GM18499 (cell line): ENCODE measurements at regions not wholly inside any gene's neighbourhood (a gene's known extent, or its start where the extent isn't known, plus 50 kb on each side); places are given as distances from the start of the nearest gene placed in this dataset.
"Not testable (repeated sequence)": the region's sequence is repeated elsewhere in the genome, so short reads cannot be mapped to it uniquely, and the experiment has no call there.

Source experiments
- ATAC-seq: cut with Tn5 transposase; IDR thresholded peaks from one replicate; pipeline ENCODE4 v1.9.1; 2021; ENCODE audit warnings: moderate number of reproducible peaks; ENCODE audit not compliant: insufficient read depth, unreplicated experiment

- no peak for ATAC-seq
Observed at GRCh38 chr4:186949847-186950246, 226.2 kb upstream of the FAT1 start.

- no peak for ATAC-seq
Observed at GRCh38 chr4:186952709-186953108, 229.1 kb upstream of the FAT1 start.

- ATAC-seq = no peak
Observed at GRCh38 chr4:186953599-186954260, 230.1 kb upstream of the FAT1 start.

- ATAC-seq = no peak
Observed at GRCh38 chr4:186954509-186954908, 230.9 kb upstream of the FAT1 start.

GRCh38 chr4:186954956-186955355 is 231.3 kb upstream of the FAT1 start:
- no peak for ATAC-seq

- ATAC-seq = no peak
Observed at GRCh38 chr4:186957952-186958555, 234.4 kb upstream of the FAT1 start.

- ATAC-seq = no peak
Observed at GRCh38 chr4:186958726-186959350, 235.2 kb upstream of the FAT1 start.

- ATAC-seq = no peak
Observed at GRCh38 chr4:186979961-186980745, 256.5 kb upstream of the FAT1 start.

GRCh38 chr4:186981161-186981560 is 257.5 kb upstream of the FAT1 start:
- no peak for ATAC-seq

- ATAC-seq = no peak
Observed at GRCh38 chr4:186982160-186982559, 258.5 kb upstream of the FAT1 start.

- ATAC-seq = no peak
Observed at GRCh38 chr4:186984105-186984644, 260.5 kb upstream of the FAT1 start.

- no peak for ATAC-seq
Observed at GRCh38 chr4:186999686-187000085, 276.0 kb upstream of the FAT1 start.

- ATAC-seq = no peak
Observed at GRCh38 chr4:187000281-187000680, 276.6 kb upstream of the FAT1 start.

GRCh38 chr4:187002133-187002532 is 278.5 kb upstream of the FAT1 start:
- ATAC-seq = not testable (repeated sequence)

- no peak for ATAC-seq
Observed at GRCh38 chr4:187004628-187005027, 281.0 kb upstream of the FAT1 start.

GRCh38 chr4:187006189-187006618 is 282.5 kb upstream of the FAT1 start:
- no peak for ATAC-seq

- ATAC-seq = no peak
Observed at GRCh38 chr4:187010052-187010451, 286.4 kb upstream of the FAT1 start.

- no peak for ATAC-seq
Observed at GRCh38 chr4:187016101-187016500, 292.4 kb upstream of the FAT1 start.

- no peak for ATAC-seq
Observed at GRCh38 chr4:187017147-187017546, 293.5 kb upstream of the FAT1 start.

GRCh38 chr4:187019896-187020295 is 296.2 kb upstream of the FAT1 start:
- ATAC-seq = no peak

- no peak for ATAC-seq
Observed at GRCh38 chr4:187020676-187021075, 297.0 kb upstream of the FAT1 start.
